ENCODE measurements at regions not wholly inside any gene's neighbourhood (a gene's known extent, or its start where the extent isn't known, plus 50 kb on each side); places are given as distances from the start of the nearest gene placed in this dataset.

- Histone ChIP-seq H3K23me2 (ENCODE audit: insufficient read length, low read depth, low read length, poor library complexity, severe bottlenecking) (no peaks in the 10 kb centered on the region), H2BK120ac (ENCODE audit: low read depth, low read length, poor library complexity, severe bottlenecking) (no peak overlapping the region), H3K27ac (ENCODE audit: insufficient read length, low read depth, low read length) (no peak overlapping the region), H3K56ac (ENCODE audit: insufficient read length, low read depth, low read length) (no peak overlapping the region), H4K8ac (replicated peaks; ENCODE audit: insufficient read length, low read depth, low read length) (no peak overlapping the region), H3K27me3 (ENCODE audit: insufficient read depth, low read length) (no peaks in the 10 kb centered on the region), H4K5ac (ENCODE audit: insufficient read length, low read depth, low read length) (no peak overlapping the region), H3K79me1 (ENCODE audit: insufficient read depth, low read depth, low read length, poor library complexity, severe bottlenecking) (no peaks in the 10 kb centered on the region), H3K9ac (ENCODE audit: extremely low read depth, insufficient read length, low read length) (no peak overlapping the region), H3K79me2 (ENCODE audit: insufficient read depth, low read length) (no peaks in the 10 kb centered on the region), H2BK20ac (ENCODE audit: low read depth, low read length, poor library complexity, severe bottlenecking) (no peak overlapping the region), H2BK12ac (ENCODE audit: insufficient read length, low read depth, low read length) (no peak overlapping the region), H4K91ac (ENCODE audit: insufficient read length, low read depth, low read length) (no peak overlapping the region), H4K20me1 (ENCODE audit: control insufficient read depth, insufficient read depth, insufficient read length) (no peaks in the 10 kb centered on the region), H3K18ac (ENCODE audit: insufficient read length, low read depth, low read length) (no peak overlapping the region), H3T11ph (ENCODE audit: low read length) (no peak overlapping the region), H2AK5ac (ENCODE audit: insufficient read length, low read length) (no peak overlapping the region), H2BK5ac (ENCODE audit: insufficient read length, low read length) (no peak overlapping the region), H3K4ac (ENCODE audit: low read depth, low read length) (no peak overlapping the region), H3K4me1 (ENCODE audit: insufficient read depth, low read length) (no peaks in the 10 kb centered on the region), H3K23ac (ENCODE audit: insufficient read length, low read depth, low read length) (no peak overlapping the region), H2AFZ (ENCODE audit: low read length) (no peak overlapping the region), H3K9me3 (ENCODE audit: control insufficient read depth, low read depth, low read length) (peaks cover 8% of the 10 kb centered on the region), H3K4me2 (ENCODE audit: insufficient read depth, insufficient read length, low read length) (no peak overlapping the region), H3K14ac (ENCODE audit: insufficient read depth, low read length) (no peak overlapping the region), H2BK15ac (ENCODE audit: low read depth, low read length) (no peak overlapping the region)
- Mint-ChIP-seq H3K27ac (no peak overlapping the region), H3K36me3 (ENCODE audit: insufficient read depth in 1 of 3, low read depth in 3 of 3) (peaks cover 6 to 15% (median 11%) of the 10 kb centered on the region in 3 experiments), H3K9me3 (peaks cover 19% of the 10 kb centered on the region in 2 experiments), H3K27me3 (ENCODE audit: low read depth) (no peaks in the 10 kb centered on the region), H3K4me3 (no peak overlapping the region), H3K4me1 (no peaks in the 10 kb centered on the region)
- no CpG with 5 or more reads among the region's 2 CpGs for WGBS (ENCODE audit: extremely low coverage, insufficient read length, low lambda C conversion rate)
- TF ChIP-seq, protein P1, sequence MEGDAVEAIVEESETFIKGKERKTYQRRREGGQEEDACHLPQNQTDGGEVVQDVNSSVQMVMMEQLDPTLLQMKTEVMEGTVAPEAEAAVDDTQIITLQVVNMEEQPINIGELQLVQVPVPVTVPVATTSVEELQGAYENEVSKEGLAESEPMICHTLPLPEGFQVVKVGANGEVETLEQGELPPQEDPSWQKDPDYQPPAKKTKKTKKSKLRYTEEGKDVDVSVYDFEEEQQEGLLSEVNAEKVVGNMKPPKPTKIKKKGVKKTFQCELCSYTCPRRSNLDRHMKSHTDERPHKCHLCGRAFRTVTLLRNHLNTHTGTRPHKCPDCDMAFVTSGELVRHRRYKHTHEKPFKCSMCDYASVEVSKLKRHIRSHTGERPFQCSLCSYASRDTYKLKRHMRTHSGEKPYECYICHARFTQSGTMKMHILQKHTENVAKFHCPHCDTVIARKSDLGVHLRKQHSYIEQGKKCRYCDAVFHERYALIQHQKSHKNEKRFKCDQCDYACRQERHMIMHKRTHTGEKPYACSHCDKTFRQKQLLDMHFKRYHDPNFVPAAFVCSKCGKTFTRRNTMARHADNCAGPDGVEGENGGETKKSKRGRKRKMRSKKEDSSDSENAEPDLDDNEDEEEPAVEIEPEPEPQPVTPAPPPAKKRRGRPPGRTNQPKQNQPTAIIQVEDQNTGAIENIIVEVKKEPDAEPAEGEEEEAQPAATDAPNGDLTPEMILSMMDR (conservative IDR thresholded peaks at IDR 0.05): no peak
- DNase-seq: no peak
Observed at GRCh38 chr18:42404151-42404550, 449.1 kb downstream of the PIK3C3 start.
